OCI-LY1 (cell line): ENCODE measurements at regions not wholly inside any gene's neighbourhood (a gene's known extent, or its start where the extent isn't known, plus 50 kb on each side); places are given as distances from the start of the nearest gene placed in this dataset.

Experiments
- H2AFZ ChIP-seq: fragments of 200-600 bp; sonication (generic), shearing (Covaris generic); 2 replicates; pipeline ENCODE4 v1.6.0; 2014; ENCODE audit warnings: antibody characterized with exemption, mild to moderate bottlenecking, low read length
- H3F3A ChIP-seq: fragments of 200-600 bp; sonication (generic), shearing (Covaris generic); 2 replicates; pipeline ENCODE4 v1.6.0; 2014; ENCODE audit warnings: mild to moderate bottlenecking, antibody characterized with exemption, low read length, moderate library complexity; ENCODE audit not compliant: insufficient read depth
- H3K27ac ChIP-seq: fragments of 200-600 bp; sonication (generic); 2 replicates; pipeline ENCODE4 v1.5.1; 2014; ENCODE audit warnings: low read length, mixed run types, mild to moderate bottlenecking, low read depth; ENCODE audit not compliant: poor library complexity, severe bottlenecking
- H3K27me3 ChIP-seq: fragments of 200-600 bp; sonication (generic); 2 replicates; pipeline ENCODE4 v1.6.0; 2014; ENCODE audit warnings: antibody characterized with exemption, mild to moderate bottlenecking, low read length, moderate library complexity; ENCODE audit not compliant: insufficient read depth
- H3K36me3 ChIP-seq: fragments of 200-600 bp; sonication (generic); 2 replicates; pipeline ENCODE4 v1.6.1; 2014; ENCODE audit warnings: mild to moderate bottlenecking, antibody characterized with exemption, low read length, moderate library complexity, mixed read lengths; ENCODE audit not compliant: insufficient read depth
- H3K4me1 ChIP-seq: fragments of 200-600 bp; sonication (generic); 2 replicates; pipeline ENCODE4 v1.5.1; 2014; ENCODE audit warnings: mild to moderate bottlenecking, low read length, moderate library complexity; ENCODE audit not compliant: insufficient read depth, severe bottlenecking
- H3K4me2 ChIP-seq: fragments of 200-600 bp; sonication (generic), shearing (Covaris generic); 2 replicates; pipeline ENCODE4 v1.6.1; 2014; ENCODE audit warnings: low read length
- H3K4me3 ChIP-seq: fragments of 200-600 bp; sonication (generic); 2 replicates; pipeline ENCODE4 v1.5.1; 2014; ENCODE audit warnings: low read length, low read depth, mild to moderate bottlenecking, mixed read lengths; ENCODE audit not compliant: poor library complexity, severe bottlenecking
- H3K79me2 ChIP-seq: fragments of 200-600 bp; shearing (Covaris generic); 2 replicates; pipeline ENCODE4 v1.6.1; 2016; ENCODE audit warnings: mixed run types, low read length, mixed read lengths; ENCODE audit not compliant: insufficient read depth
- H3K9ac ChIP-seq: fragments of 200-600 bp; sonication (generic), shearing (Covaris generic); 2 replicates; pipeline ENCODE4 v1.6.1; 2014; ENCODE audit warnings: mild to moderate bottlenecking, low read length, mixed read lengths
- H3K9me2 ChIP-seq: fragments of 200-600 bp; sonication (generic), shearing (Covaris generic); 2 replicates; pipeline ENCODE4 v1.6.1; 2014; ENCODE audit warnings: low read depth, mild to moderate bottlenecking, low read length, mixed read lengths
- H3K9me3 ChIP-seq: fragments of 200-600 bp; shearing (Covaris generic); 2 replicates; pipeline ENCODE4 v1.6.1; 2014; ENCODE audit warnings: low read length, mixed read lengths
- H4K20me1 ChIP-seq: fragments of 200-600 bp; sonication (generic), shearing (Covaris generic); 2 replicates; pipeline ENCODE4 v1.6.0; 2016; ENCODE audit warnings: mild to moderate bottlenecking, low read length; ENCODE audit not compliant: insufficient read depth
- EZH2 ChIP-seq: fragments of 200-600 bp; sonication (generic), shearing (Covaris generic); IDR thresholded peaks from 2 replicates; pipeline ENCODE4 v1.8.0; 2017; ENCODE audit warnings: borderline replicate concordance, mixed run types, mild to moderate bottlenecking, antibody characterized with exemption, low read length, moderate library complexity, mixed read lengths
- TF ChIP-seq, protein P1 (sequence below): fragments of 200-600 bp; sonication (generic), shearing (Covaris generic); IDR thresholded peaks from 2 replicates; pipeline ENCODE4 v1.5.1; 2017; ENCODE audit warnings: mild to moderate bottlenecking, antibody characterized with exemption, low read length, moderate library complexity, mixed read lengths

DNA sequence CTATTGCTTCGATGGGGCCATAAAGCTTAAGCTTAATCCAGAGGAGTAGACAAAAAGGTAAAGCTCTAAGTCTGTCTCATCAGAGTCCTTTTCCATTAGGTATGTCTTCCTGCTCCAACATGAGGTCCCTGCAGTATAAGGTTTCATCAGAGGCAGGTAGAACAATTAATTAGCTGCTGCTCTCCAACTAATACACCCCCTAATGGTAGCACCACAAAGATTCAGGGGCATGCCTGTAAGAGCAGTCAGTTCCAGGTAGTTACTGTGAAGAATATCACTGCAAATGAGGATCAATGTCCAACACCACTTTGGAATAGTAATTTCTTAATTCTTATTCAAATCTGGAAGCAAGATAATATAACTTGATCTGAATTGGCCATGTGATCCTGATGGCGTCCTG lies 160.3 kb upstream of the ESRRG start:
- Histone ChIP-seq H3K4me3 (no peak overlapping the region), H3K36me3 (no peaks in the 10 kb centered on the region), H3K27ac (no peak overlapping the region), H4K20me1 (no peaks in the 10 kb centered on the region), H3K4me1 (no peaks in the 10 kb centered on the region), H3K9me2 (no peaks in the 10 kb centered on the region), H3K9ac (no peak overlapping the region), H3F3A (no peaks in the 10 kb centered on the region), H3K4me2 (no peak overlapping the region), H2AFZ (no peak overlapping the region), H3K79me2 (no peaks in the 10 kb centered on the region), H3K27me3 (no peaks in the 10 kb centered on the region), H3K9me3 (no peaks in the 10 kb centered on the region)
- TF ChIP-seq EZH2, result no peak
- TF ChIP-seq, protein P1, sequence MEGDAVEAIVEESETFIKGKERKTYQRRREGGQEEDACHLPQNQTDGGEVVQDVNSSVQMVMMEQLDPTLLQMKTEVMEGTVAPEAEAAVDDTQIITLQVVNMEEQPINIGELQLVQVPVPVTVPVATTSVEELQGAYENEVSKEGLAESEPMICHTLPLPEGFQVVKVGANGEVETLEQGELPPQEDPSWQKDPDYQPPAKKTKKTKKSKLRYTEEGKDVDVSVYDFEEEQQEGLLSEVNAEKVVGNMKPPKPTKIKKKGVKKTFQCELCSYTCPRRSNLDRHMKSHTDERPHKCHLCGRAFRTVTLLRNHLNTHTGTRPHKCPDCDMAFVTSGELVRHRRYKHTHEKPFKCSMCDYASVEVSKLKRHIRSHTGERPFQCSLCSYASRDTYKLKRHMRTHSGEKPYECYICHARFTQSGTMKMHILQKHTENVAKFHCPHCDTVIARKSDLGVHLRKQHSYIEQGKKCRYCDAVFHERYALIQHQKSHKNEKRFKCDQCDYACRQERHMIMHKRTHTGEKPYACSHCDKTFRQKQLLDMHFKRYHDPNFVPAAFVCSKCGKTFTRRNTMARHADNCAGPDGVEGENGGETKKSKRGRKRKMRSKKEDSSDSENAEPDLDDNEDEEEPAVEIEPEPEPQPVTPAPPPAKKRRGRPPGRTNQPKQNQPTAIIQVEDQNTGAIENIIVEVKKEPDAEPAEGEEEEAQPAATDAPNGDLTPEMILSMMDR, result no peak

DNA sequence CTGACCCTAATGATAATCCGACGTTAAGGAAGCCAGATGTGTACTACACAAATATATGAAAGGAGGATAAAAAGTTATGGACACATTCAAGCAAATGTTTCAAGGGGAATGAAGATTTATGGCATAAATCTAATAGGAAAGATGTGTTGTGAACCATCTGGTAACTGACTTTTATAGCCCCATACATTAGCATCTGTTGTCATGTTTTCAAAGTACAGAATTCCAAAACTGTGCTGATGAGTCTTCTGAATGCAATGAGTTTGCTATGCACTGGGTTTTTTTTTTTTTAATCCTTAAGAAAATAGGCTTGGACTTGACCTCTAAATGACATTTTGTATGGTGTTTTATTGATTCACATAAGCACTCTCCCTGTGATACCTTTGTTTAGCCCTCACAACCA lies 158.5 kb upstream of the ESRRG start:
- H3K4me3 ChIP-seq, result no peak overlapping the region
- TF ChIP-seq, protein P1, result no peak
- TF ChIP-seq EZH2, result no peak

DNA sequence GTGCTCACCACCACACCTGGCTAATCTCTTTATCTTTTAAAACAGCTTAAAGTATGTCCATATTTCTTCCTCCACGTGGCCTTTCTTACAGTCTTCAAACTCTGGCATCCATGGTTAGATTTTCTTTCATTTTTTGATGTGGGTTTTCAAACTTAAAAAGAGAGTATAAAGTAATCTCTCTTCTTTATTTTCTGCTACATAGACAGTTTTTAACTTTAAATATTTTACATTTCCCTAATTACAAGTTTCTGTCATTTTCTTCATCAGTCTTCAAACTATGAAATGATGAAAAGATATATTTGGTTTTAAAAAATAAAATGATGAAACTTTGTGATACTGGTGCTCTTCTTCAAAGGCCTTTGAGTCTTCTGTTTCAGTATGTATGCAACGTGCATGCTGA lies 143.5 kb upstream of the ESRRG start:
- H3K9me2 ChIP-seq, result no peaks in the 10 kb centered on the region
- H3K9ac ChIP-seq, result no peak overlapping the region
- H3K79me2 ChIP-seq, result no peaks in the 10 kb centered on the region
- H3K4me3 ChIP-seq, result no peak overlapping the region
- H4K20me1 ChIP-seq, result no peaks in the 10 kb centered on the region
- H3K27ac ChIP-seq, result no peak overlapping the region
- no peaks in the 10 kb centered on the region for H3K9me3 ChIP-seq
- TF ChIP-seq, protein P1, result no peak
- TF ChIP-seq EZH2, result no peak
- no peak overlapping the region for H3K4me2 ChIP-seq
- H3K27me3 ChIP-seq, result no peaks in the 10 kb centered on the region
- H3K4me1 ChIP-seq, result no peaks in the 10 kb centered on the region
- H3K36me3 ChIP-seq, result no peaks in the 10 kb centered on the region
- H2AFZ ChIP-seq, result no peak overlapping the region
- H3F3A ChIP-seq, result no peaks in the 10 kb centered on the region

More for the DNA sequence above, 158.5 kb upstream of the ESRRG start:
- no peaks in the 10 kb centered on the region for H3K9me3 ChIP-seq
- no peaks in the 10 kb centered on the region for H3K36me3 ChIP-seq
- H2AFZ ChIP-seq, result no peak overlapping the region
- no peak overlapping the region for H3K27ac ChIP-seq
- H3K4me1 ChIP-seq, result no peaks in the 10 kb centered on the region
- no peaks in the 10 kb centered on the region for H3K27me3 ChIP-seq
- H3K9ac ChIP-seq, result no peak overlapping the region
- no peak overlapping the region for H3K4me2 ChIP-seq
- no peaks in the 10 kb centered on the region for H4K20me1 ChIP-seq
- no peaks in the 10 kb centered on the region for H3K9me2 ChIP-seq
- H3K79me2 ChIP-seq, result no peaks in the 10 kb centered on the region
- H3F3A ChIP-seq, result no peaks in the 10 kb centered on the region
